Activated CD4-positive, alpha-beta memory T cell treated with anti-CD3 and anti-CD28 coated beads, Interleukin-2, amount 10 ng/mL, durations not matched to agents 7 days and 5 days (primary cell): ENCODE measurements at regions not wholly inside any gene's neighbourhood (a gene's known extent, or its start where the extent isn't known, plus 50 kb on each side); places are given as distances from the start of the nearest gene placed in this dataset.
A peak's percentile ranks its signal among the peaks of the same experiment; 100 is the strongest.
"Not testable (repeated sequence)": the region's sequence is repeated elsewhere in the genome, so short reads cannot be mapped to it uniquely, and the experiment has no call there.

ENCODE experiments used
- CTCF ChIA-PET: fragments of 350-600 bp; sonication (Branson Sonifier 250); formaldehyde crosslinking; loops from one replicate; lab custom pipeline; 2021; ENCODE audit warnings: antibody characterized with exemption, inconsistent platforms; lab: Charles Lee
- POLR2A ChIA-PET: fragments of 350-600 bp; sonication (Branson Sonifier 250); formaldehyde crosslinking; loops from one replicate; lab custom pipeline; 2021; ENCODE audit warnings: antibody characterized with exemption; lab: Charles Lee
- DNase-seq: peaks from one replicate; pipeline ENCODE4 v3.0.0-alpha.2; 2020
- H3K27ac Mint-ChIP-seq: one replicate; pipeline ENCODE4 v1.8.0; 2021; ENCODE audit warnings: mild to moderate bottlenecking, mixed read lengths
- H3K27me3 Mint-ChIP-seq: one replicate; pipeline ENCODE4 v1.8.0; 2021; ENCODE audit warnings: mixed read lengths
- H3K36me3 Mint-ChIP-seq: one replicate; pipeline ENCODE4 v1.8.0; 2021; ENCODE audit warnings: low read depth, mixed read lengths
- H3K4me1 Mint-ChIP-seq: one replicate; pipeline ENCODE4 v1.8.0; 2021; ENCODE audit warnings: mixed read lengths
- H3K4me3 Mint-ChIP-seq: one replicate; pipeline ENCODE4 v1.8.0; 2021; ENCODE audit warnings: mild to moderate bottlenecking, mixed read lengths
- H3K9me3 Mint-ChIP-seq: one replicate; pipeline ENCODE4 v1.8.0; 2021; ENCODE audit warnings: mixed read lengths

- Mint-ChIP-seq H3K4me1 (peaks cover 3% of the 10 kb centered on the region), H3K4me3 (no peak overlapping the region), H3K36me3 (no peaks in the 10 kb centered on the region), H3K9me3 (no peaks in the 10 kb centered on the region), H3K27me3 (peaks cover 11% of the 10 kb centered on the region), H3K27ac (no peak overlapping the region)
- ChIA-PET CTCF (no interaction called here), POLR2A (no interaction called here)
- DNase-seq, result no peak
These were observed 120.7 kb upstream of the GRIP1 start for GRCh38 chr12:66799551-66799950.

GRCh38 chr12:66800046-66800445 is 121.2 kb upstream of the GRIP1 start:
- H3K9me3 Mint-ChIP-seq, result no peaks in the 10 kb centered on the region
- ChIA-PET POLR2A (no interaction called here), CTCF (no interaction called here)
- no peak overlapping the region for H3K27ac Mint-ChIP-seq
- no peaks in the 10 kb centered on the region for H3K36me3 Mint-ChIP-seq
- peaks cover 3% of the 10 kb centered on the region for H3K4me1 Mint-ChIP-seq
- peaks cover 11% of the 10 kb centered on the region for H3K27me3 Mint-ChIP-seq
- no peak for DNase-seq
- H3K4me3 Mint-ChIP-seq, result no peak overlapping the region

GRCh38 chr12:66803930-66804329 is 125.1 kb upstream of the GRIP1 start:
- no peak for DNase-seq
- no peak overlapping the region for H3K4me3 Mint-ChIP-seq
- H3K4me1 Mint-ChIP-seq, result peaks cover 3% of the 10 kb centered on the region
- H3K9me3 Mint-ChIP-seq, result no peaks in the 10 kb centered on the region
- peaks cover 10% of the 10 kb centered on the region for H3K27me3 Mint-ChIP-seq
- POLR2A ChIA-PET, result no interaction called here
- H3K36me3 Mint-ChIP-seq, result no peaks in the 10 kb centered on the region
- CTCF ChIA-PET, result interaction anchor here (0.6 kb wide), 1 partner anchor 173 kb away, joined by 5 read pairs; no protein-coding TSS in a partner anchor
- H3K27ac Mint-ChIP-seq, result no peak overlapping the region

- ChIA-PET CTCF (interaction anchor here (0.6 kb wide), 1 partner anchor 173 kb away, joined by 5 read pairs; no protein-coding TSS in a partner anchor), POLR2A (no interaction called here)
- Mint-ChIP-seq H3K27me3 (peaks cover 8% of the 10 kb centered on the region), H3K4me3 (no peak overlapping the region), H3K9me3 (no peaks in the 10 kb centered on the region), H3K36me3 (no peaks in the 10 kb centered on the region), H3K4me1 (peaks cover 1% of the 10 kb centered on the region), H3K27ac (no peak overlapping the region)
- no peak for DNase-seq
These were observed 125.7 kb upstream of the GRIP1 start for GRCh38 chr12:66804563-66804974.

GRCh38 chr12:66808606-66809005 is 129.7 kb upstream of the GRIP1 start:
- Mint-ChIP-seq H3K9me3 (no peaks in the 10 kb centered on the region), H3K27ac (no peak overlapping the region), H3K36me3 (no peaks in the 10 kb centered on the region), H3K4me3 (no peak overlapping the region), H3K27me3 (peaks cover 6% of the 10 kb centered on the region), H3K4me1 (peaks cover 1% of the 10 kb centered on the region)
- CTCF ChIA-PET, result no interaction called here
- POLR2A ChIA-PET, result no interaction called here
- no peak for DNase-seq

GRCh38 chr12:66813137-66813892 is 134.4 kb upstream of the GRIP1 start:
- Mint-ChIP-seq H3K4me1 (peaks cover 1% of the 10 kb centered on the region), H3K4me3 (no peak overlapping the region), H3K27ac (no peak overlapping the region), H3K9me3 (no peaks in the 10 kb centered on the region), H3K36me3 (no peaks in the 10 kb centered on the region), H3K27me3 (no peaks in the 10 kb centered on the region)
- POLR2A ChIA-PET, result no interaction called here
- no peak for DNase-seq
- CTCF ChIA-PET, result interaction anchor here (0.8 kb wide), 1 partner anchor 348 kb away, joined by 3 read pairs; no protein-coding TSS in a partner anchor

GRCh38 chr12:66819587-66819986 is 140.7 kb upstream of the GRIP1 start:
- no peak for DNase-seq
- CTCF ChIA-PET, result interaction anchor here (0.9 kb wide), 1 partner anchor 42 kb away, joined by 3 read pairs; no protein-coding TSS in a partner anchor
- POLR2A ChIA-PET, result no interaction called here
- Mint-ChIP-seq H3K27me3 (no peaks in the 10 kb centered on the region), H3K27ac (no peak overlapping the region), H3K4me3 (no peak overlapping the region), H3K4me1 (no peaks in the 10 kb centered on the region), H3K9me3 (no peaks in the 10 kb centered on the region), H3K36me3 (no peaks in the 10 kb centered on the region)

- Mint-ChIP-seq H3K4me3 (no peak overlapping the region), H3K27ac (no peak overlapping the region), H3K27me3 (no peaks in the 10 kb centered on the region), H3K9me3 (peaks cover 3% of the 10 kb centered on the region), H3K36me3 (peaks cover 5% of the 10 kb centered on the region), H3K4me1 (no peaks in the 10 kb centered on the region)
- DNase-seq, result no peak
- POLR2A ChIA-PET, result no interaction called here
- CTCF ChIA-PET, result no interaction called here
These were observed 144.1 kb upstream of the GRIP1 start for GRCh38 chr12:66822961-66823360.

GRCh38 chr12:66823857-66824570 is 145.1 kb upstream of the GRIP1 start:
- no peak overlapping the region for H3K27ac Mint-ChIP-seq
- POLR2A ChIA-PET, result no interaction called here
- CTCF ChIA-PET, result interaction anchor here (0.6 kb wide), 1 partner anchor 588 kb away, joined by 3 read pairs; no protein-coding TSS in a partner anchor
- peaks cover 5% of the 10 kb centered on the region for H3K4me1 Mint-ChIP-seq
- DNase-seq, result no peak
- no peak overlapping the region for H3K4me3 Mint-ChIP-seq
- H3K9me3 Mint-ChIP-seq, result peaks cover 3% of the 10 kb centered on the region
- no peaks in the 10 kb centered on the region for H3K27me3 Mint-ChIP-seq
- peaks cover 5% of the 10 kb centered on the region for H3K36me3 Mint-ChIP-seq

- peaks cover 21% of the 10 kb centered on the region for H3K4me1 Mint-ChIP-seq
- H3K9me3 Mint-ChIP-seq, H3K4me3 Mint-ChIP-seq, POLR2A ChIA-PET, DNase-seq, H3K27me3 Mint-ChIP-seq, CTCF ChIA-PET, H3K36me3 Mint-ChIP-seq, H3K27ac Mint-ChIP-seq: not testable (repeated sequence)
These were observed 147.0 kb upstream of the GRIP1 start for GRCh38 chr12:66825921-66826320.

GRCh38 chr12:66829660-66830325 is 150.9 kb upstream of the GRIP1 start:
- ChIA-PET CTCF (no interaction called here), POLR2A (no interaction called here)
- peaks cover 24% of the 10 kb centered on the region for H3K4me1 Mint-ChIP-seq
- peaks cover 4% of the 10 kb centered on the region for H3K27me3 Mint-ChIP-seq
- H3K36me3 Mint-ChIP-seq, result peaks cover 5% of the 10 kb centered on the region
- peaks cover 3% of the 10 kb centered on the region for H3K9me3 Mint-ChIP-seq
- peak overlapping the region; percentile 26 for H3K27ac Mint-ChIP-seq
- H3K4me3 Mint-ChIP-seq, result no peak overlapping the region
- no peak for DNase-seq

GRCh38 chr12:66831495-66831894 is 152.6 kb upstream of the GRIP1 start:
- DNase-seq, result no peak
- POLR2A ChIA-PET, result interaction anchor here (0.5 kb wide), 1 partner anchor 197 kb away, joined by 3 read pairs; no protein-coding TSS in a partner anchor
- CTCF ChIA-PET, result no interaction called here
- no peak overlapping the region for H3K27ac Mint-ChIP-seq
- H3K27me3 Mint-ChIP-seq, result peaks cover 4% of the 10 kb centered on the region
- no peaks in the 10 kb centered on the region for H3K9me3 Mint-ChIP-seq
- H3K36me3 Mint-ChIP-seq, result no peaks in the 10 kb centered on the region
- H3K4me3 Mint-ChIP-seq, result no peak overlapping the region
- H3K4me1 Mint-ChIP-seq, result peaks cover 24% of the 10 kb centered on the region

- POLR2A ChIA-PET, result no interaction called here
These were observed 154.1 kb upstream of the GRIP1 start for GRCh38 chr12:66832997-66833396.

More at GRCh38 chr12:66832997-66833396, 154.1 kb upstream of the GRIP1 start:
- CTCF ChIA-PET, result no interaction called here
- peaks cover 24% of the 10 kb centered on the region for H3K4me1 Mint-ChIP-seq
- no peak overlapping the region for H3K4me3 Mint-ChIP-seq
- no peaks in the 10 kb centered on the region for H3K9me3 Mint-ChIP-seq
- no peak for DNase-seq
- peaks cover 4% of the 10 kb centered on the region for H3K27me3 Mint-ChIP-seq
- H3K36me3 Mint-ChIP-seq, result no peaks in the 10 kb centered on the region
- H3K27ac Mint-ChIP-seq, result no peak overlapping the region
